GM23338 (cell line): ENCODE measurements at regions not wholly inside any gene's neighbourhood (a gene's known extent, or its start where the extent isn't known, plus 50 kb on each side); places are given as distances from the start of the nearest gene placed in this dataset.

Source experiments
- ATAC-seq: fragments of 200-7000 bp; cut with Tn5 transposase; 3 replicates; pipeline ENCODE4 v1.9.1; 2020
- DNase-seq: peaks from one replicate; pipeline ENCODE4 v3.0.0-alpha.2; 2015; ENCODE audit warnings: low spot score
- H2AFZ ChIP-seq: fragments of 200-600 bp; sonication (generic); 2 replicates; pipeline ENCODE4 v1.8.0; 2016; ENCODE audit warnings: antibody characterized with exemption, mild to moderate bottlenecking, moderate library complexity
- H3F3A ChIP-seq: fragments of 200-600 bp; sonication (generic); replicated peaks from 2 replicates; pipeline ENCODE4 v1.8.0; 2017; ENCODE audit warnings: antibody characterized with exemption, mixed run types, low read depth
- H3K27ac ChIP-seq: fragments of 200-600 bp; sonication (generic); 2 replicates; pipeline ENCODE4 v1.6.1; 2016; ENCODE audit warnings: low read depth
- H3K27me3 ChIP-seq: fragments of 200-600 bp; sonication (generic); 2 replicates; pipeline ENCODE4 v1.8.0; 2016; ENCODE audit warnings: mild to moderate bottlenecking, mixed run types, moderate library complexity; ENCODE audit not compliant: insufficient read depth
- H3K36me3 ChIP-seq: fragments of 200-600 bp; sonication (generic); 2 replicates; pipeline ENCODE4 v1.8.0; 2016; ENCODE audit warnings: mild to moderate bottlenecking; ENCODE audit not compliant: insufficient read depth
- H3K4me1 ChIP-seq: fragments of 200-600 bp; sonication (generic); 2 replicates; pipeline ENCODE4 v1.8.0; 2016; ENCODE audit warnings: mild to moderate bottlenecking, moderate library complexity; ENCODE audit not compliant: insufficient read depth
- H3K4me2 ChIP-seq: fragments of 200-600 bp; sonication (generic); 2 replicates; pipeline ENCODE4 v1.7.1; 2017; ENCODE audit warnings: mixed run types
- H3K4me3 ChIP-seq: fragments of 200-600 bp; sonication (generic); 2 replicates; pipeline ENCODE4 v1.6.1; 2016; ENCODE audit warnings: mixed run types
- H3K79me2 ChIP-seq: fragments of 200-600 bp; sonication (generic); replicated peaks from 2 replicates; pipeline ENCODE4 v1.8.0; 2017; ENCODE audit warnings: mild to moderate bottlenecking; ENCODE audit not compliant: insufficient read depth
- H3K9me2 ChIP-seq: fragments of 200-600 bp; sonication (generic); 2 replicates; pipeline ENCODE4 v1.8.0; 2017; ENCODE audit not compliant: insufficient read depth
- H4K20me1 ChIP-seq: fragments of 200-600 bp; sonication (generic); replicated peaks from 2 replicates; pipeline ENCODE4 v1.8.0; 2017; ENCODE audit warnings: mild to moderate bottlenecking; ENCODE audit not compliant: insufficient read depth
- H3K27ac Mint-ChIP-seq: 2 replicates; pipeline ENCODE4 v1.8.0; 2020; ENCODE audit warnings: inconsistent platforms, mild to moderate bottlenecking, moderate library complexity, mixed read lengths
- H3K27me3 Mint-ChIP-seq: 3 replicates; pipeline ENCODE4 v1.8.0; 2022; ENCODE audit warnings: low read depth, mild to moderate bottlenecking, moderate library complexity, mixed read lengths, inconsistent platforms; ENCODE audit not compliant: insufficient read depth, poor library complexity
- H3K36me3 Mint-ChIP-seq: 3 replicates; pipeline ENCODE4 v1.8.0; 2021; ENCODE audit warnings: low read depth, mild to moderate bottlenecking, inconsistent platforms, moderate library complexity, mixed read lengths
- H3K4me1 Mint-ChIP-seq: 3 replicates; pipeline ENCODE4 v1.8.0; 2020; ENCODE audit warnings: mild to moderate bottlenecking, inconsistent platforms, mixed read lengths
- H3K4me3 Mint-ChIP-seq: 3 replicates; pipeline ENCODE4 v1.8.0; 2021; ENCODE audit warnings: moderate library complexity, mild to moderate bottlenecking, inconsistent platforms, mixed read lengths
- H3K9me3 Mint-ChIP-seq: 3 replicates; pipeline ENCODE4 v1.8.0; 2020; ENCODE audit warnings: moderate library complexity, mild to moderate bottlenecking, inconsistent platforms, mixed read lengths
- CREB1 ChIP-seq: fragments of 250-450 bp; sonication (Bioruptor Pico); IDR thresholded peaks from 2 replicates; pipeline ENCODE4 v1.5.0; 2020; ENCODE audit warnings: low read depth, mild to moderate bottlenecking, moderate library complexity
- ETS1 ChIP-seq: IDR thresholded peaks from 2 replicates; pipeline ENCODE4 v1.6.1; 2016; ENCODE audit warnings: antibody characterized with exemption
- EZH2 ChIP-seq: fragments of 200-600 bp; sonication (generic); IDR thresholded peaks from one replicate; pipeline ENCODE4 v1.8.0; 2017; ENCODE audit warnings: antibody characterized with exemption, mild to moderate bottlenecking, low read depth; ENCODE audit not compliant: unreplicated experiment
- EZH2phosphoT487 ChIP-seq: fragments of 200-600 bp; sonication (generic); IDR thresholded peaks from one replicate; pipeline ENCODE4 v1.8.1; 2018; ENCODE audit warnings: antibody characterized with exemption; ENCODE audit not compliant: unreplicated experiment
- JUNB ChIP-seq: IDR thresholded peaks from one replicate; pipeline ENCODE4 v1.6.1; 2016; ENCODE audit warnings: antibody characterized with exemption; ENCODE audit not compliant: unreplicated experiment
- NANOG ChIP-seq: IDR thresholded peaks from 2 replicates; pipeline ENCODE4 v1.6.1; 2016; ENCODE audit warnings: antibody characterized with exemption, borderline replicate concordance
- POLR2AphosphoS5 ChIP-seq: IDR thresholded peaks from 2 replicates; pipeline ENCODE4 v1.6.1; 2016; ENCODE audit warnings: antibody characterized with exemption, low read depth
- REST ChIP-seq: IDR thresholded peaks from one replicate; pipeline ENCODE4 v1.6.1; 2018; ENCODE audit warnings: antibody characterized with exemption; ENCODE audit not compliant: unreplicated experiment
- STAT1 ChIP-seq: IDR thresholded peaks from one replicate; pipeline ENCODE4 v1.6.1; 2016; ENCODE audit warnings: antibody characterized with exemption; ENCODE audit not compliant: unreplicated experiment
- ZNF114 ChIP-seq: fragments of 250-450 bp; sonication (Bioruptor Pico); IDR thresholded peaks from 2 replicates; pipeline ENCODE4 v1.5.0; 2020; ENCODE audit warnings: mild to moderate bottlenecking, moderate library complexity
- ZNF331 ChIP-seq: fragments of 250-450 bp; sonication (Bioruptor Pico); IDR thresholded peaks from 2 replicates; pipeline ENCODE4 v1.5.0; 2020; ENCODE audit warnings: low read depth, mild to moderate bottlenecking, moderate library complexity
- TF ChIP-seq, protein P1 (sequence below), 2 experiments: fragments of 200-600 bp in 1 of 2; sonication (generic) in 1 of 2; conservative IDR thresholded peaks; 2 replicates each; pipeline versions ENCODE4 v1.5.1 to v1.6.1; 2016 to 2017; ENCODE audit warnings: antibody characterized with exemption in 2 of 2, low read depth in 2 of 2, mild to moderate bottlenecking in 2 of 2, moderate library complexity in 1 of 2
- TF ChIP-seq, protein P2 (sequence below): fragments of 250-450 bp; sonication (Bioruptor Pico); IDR thresholded peaks from 2 replicates; pipeline ENCODE4 v1.5.0; 2020; ENCODE audit warnings: mild to moderate bottlenecking, moderate library complexity

- Mint-ChIP-seq H3K36me3 (no peaks in the 10 kb centered on the region), H3K4me1 (no peaks in the 10 kb centered on the region), H3K27me3 (no peaks in the 10 kb centered on the region), H3K27ac (no peak overlapping the region), H3K4me3 (no peak overlapping the region), H3K9me3 (no peaks in the 10 kb centered on the region; the same call in 2 of the 3 replicates)
- 0 out of 2 replicates have a peak, but pooled peaks cover 4% of the 10 kb centered on the region for H3K9me2 ChIP-seq
- H3K36me3 ChIP-seq = no peaks in the 10 kb centered on the region
- ATAC-seq = no peak
- TF ChIP-seq REST = no peak
- TF ChIP-seq, protein P1, sequence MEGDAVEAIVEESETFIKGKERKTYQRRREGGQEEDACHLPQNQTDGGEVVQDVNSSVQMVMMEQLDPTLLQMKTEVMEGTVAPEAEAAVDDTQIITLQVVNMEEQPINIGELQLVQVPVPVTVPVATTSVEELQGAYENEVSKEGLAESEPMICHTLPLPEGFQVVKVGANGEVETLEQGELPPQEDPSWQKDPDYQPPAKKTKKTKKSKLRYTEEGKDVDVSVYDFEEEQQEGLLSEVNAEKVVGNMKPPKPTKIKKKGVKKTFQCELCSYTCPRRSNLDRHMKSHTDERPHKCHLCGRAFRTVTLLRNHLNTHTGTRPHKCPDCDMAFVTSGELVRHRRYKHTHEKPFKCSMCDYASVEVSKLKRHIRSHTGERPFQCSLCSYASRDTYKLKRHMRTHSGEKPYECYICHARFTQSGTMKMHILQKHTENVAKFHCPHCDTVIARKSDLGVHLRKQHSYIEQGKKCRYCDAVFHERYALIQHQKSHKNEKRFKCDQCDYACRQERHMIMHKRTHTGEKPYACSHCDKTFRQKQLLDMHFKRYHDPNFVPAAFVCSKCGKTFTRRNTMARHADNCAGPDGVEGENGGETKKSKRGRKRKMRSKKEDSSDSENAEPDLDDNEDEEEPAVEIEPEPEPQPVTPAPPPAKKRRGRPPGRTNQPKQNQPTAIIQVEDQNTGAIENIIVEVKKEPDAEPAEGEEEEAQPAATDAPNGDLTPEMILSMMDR (conservative IDR thresholded peaks at IDR 0.05; ENCODE audit: low read depth in 2 of 2) = no peak
- no peak for TF ChIP-seq ZNF114 (CRISPR knock-in tag)
- no peak for TF ChIP-seq CREB1 (CRISPR knock-in tag)
- TF ChIP-seq NANOG = no peak
- TF ChIP-seq ZNF331 = no peak
- no peak for TF ChIP-seq EZH2
- no peak for TF ChIP-seq JUNB
- no peak for TF ChIP-seq STAT1
- TF ChIP-seq ETS1 = no peak
- TF ChIP-seq EZH2phosphoT487 = no peak
- no peak for TF ChIP-seq POLR2AphosphoS5
- TF ChIP-seq, protein P2, sequence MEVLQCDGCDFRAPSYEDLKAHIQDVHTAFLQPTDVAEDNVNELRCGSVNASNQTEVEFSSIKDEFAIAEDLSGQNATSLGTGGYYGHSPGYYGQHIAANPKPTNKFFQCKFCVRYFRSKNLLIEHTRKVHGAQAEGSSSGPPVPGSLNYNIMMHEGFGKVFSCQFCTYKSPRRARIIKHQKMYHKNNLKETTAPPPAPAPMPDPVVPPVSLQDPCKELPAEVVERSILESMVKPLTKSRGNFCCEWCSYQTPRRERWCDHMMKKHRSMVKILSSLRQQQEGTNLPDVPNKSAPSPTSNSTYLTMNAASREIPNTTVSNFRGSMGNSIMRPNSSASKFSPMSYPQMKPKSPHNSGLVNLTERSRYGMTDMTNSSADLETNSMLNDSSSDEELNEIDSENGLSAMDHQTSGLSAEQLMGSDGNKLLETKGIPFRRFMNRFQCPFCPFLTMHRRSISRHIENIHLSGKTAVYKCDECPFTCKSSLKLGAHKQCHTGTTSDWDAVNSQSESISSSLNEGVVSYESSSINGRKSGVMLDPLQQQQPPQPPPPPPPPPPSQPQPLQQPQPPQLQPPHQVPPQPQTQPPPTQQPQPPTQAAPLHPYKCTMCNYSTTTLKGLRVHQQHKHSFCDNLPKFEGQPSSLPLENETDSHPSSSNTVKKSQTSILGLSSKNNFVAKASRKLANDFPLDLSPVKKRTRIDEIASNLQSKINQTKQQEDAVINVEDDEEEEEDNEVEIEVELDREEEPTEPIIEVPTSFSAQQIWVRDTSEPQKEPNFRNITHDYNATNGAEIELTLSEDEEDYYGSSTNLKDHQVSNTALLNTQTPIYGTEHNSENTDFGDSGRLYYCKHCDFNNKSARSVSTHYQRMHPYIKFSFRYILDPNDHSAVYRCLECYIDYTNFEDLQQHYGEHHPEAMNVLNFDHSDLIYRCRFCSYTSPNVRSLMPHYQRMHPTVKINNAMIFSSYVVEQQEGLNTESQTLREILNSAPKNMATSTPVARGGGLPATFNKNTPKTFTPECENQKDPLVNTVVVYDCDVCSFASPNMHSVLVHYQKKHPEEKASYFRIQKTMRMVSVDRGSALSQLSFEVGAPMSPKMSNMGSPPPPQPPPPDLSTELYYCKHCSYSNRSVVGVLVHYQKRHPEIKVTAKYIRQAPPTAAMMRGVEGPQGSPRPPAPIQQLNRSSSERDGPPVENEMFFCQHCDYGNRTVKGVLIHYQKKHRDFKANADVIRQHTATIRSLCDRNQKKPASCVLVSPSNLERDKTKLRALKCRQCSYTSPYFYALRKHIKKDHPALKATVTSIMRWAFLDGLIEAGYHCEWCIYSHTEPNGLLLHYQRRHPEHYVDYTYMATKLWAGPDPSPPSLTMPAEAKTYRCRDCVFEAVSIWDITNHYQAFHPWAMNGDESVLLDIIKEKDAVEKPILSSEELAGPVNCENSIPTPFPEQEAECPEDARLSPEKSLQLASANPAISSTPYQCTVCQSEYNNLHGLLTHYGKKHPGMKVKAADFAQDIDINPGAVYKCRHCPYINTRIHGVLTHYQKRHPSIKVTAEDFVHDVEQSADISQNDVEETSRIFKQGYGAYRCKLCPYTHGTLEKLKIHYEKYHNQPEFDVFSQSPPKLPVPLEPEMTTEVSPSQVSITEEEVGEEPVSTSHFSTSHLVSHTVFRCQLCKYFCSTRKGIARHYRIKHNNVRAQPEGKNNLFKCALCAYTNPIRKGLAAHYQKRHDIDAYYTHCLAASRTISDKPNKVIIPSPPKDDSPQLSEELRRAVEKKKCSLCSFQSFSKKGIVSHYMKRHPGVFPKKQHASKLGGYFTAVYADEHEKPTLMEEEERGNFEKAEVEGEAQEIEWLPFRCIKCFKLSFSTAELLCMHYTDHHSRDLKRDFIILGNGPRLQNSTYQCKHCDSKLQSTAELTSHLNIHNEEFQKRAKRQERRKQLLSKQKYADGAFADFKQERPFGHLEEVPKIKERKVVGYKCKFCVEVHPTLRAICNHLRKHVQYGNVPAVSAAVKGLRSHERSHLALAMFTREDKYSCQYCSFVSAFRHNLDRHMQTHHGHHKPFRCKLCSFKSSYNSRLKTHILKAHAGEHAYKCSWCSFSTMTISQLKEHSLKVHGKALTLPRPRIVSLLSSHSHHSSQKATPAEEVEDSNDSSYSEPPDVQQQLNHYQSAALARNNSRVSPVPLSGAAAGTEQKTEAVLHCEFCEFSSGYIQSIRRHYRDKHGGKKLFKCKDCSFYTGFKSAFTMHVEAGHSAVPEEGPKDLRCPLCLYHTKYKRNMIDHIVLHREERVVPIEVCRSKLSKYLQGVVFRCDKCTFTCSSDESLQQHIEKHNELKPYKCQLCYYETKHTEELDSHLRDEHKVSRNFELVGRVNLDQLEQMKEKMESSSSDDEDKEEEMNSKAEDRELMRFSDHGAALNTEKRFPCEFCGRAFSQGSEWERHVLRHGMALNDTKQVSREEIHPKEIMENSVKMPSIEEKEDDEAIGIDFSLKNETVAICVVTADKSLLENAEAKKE (CRISPR knock-in tag) = no peak
- H3F3A ChIP-seq = no peaks in the 10 kb centered on the region
- H4K20me1 ChIP-seq = no peaks in the 10 kb centered on the region
- no peak for DNase-seq
- H3K4me2 ChIP-seq = no peak overlapping the region
- no peak overlapping the region for H3K4me3 ChIP-seq
- no peak overlapping the region for H2AFZ ChIP-seq
- no peaks in the 10 kb centered on the region for H3K4me1 ChIP-seq
- H3K79me2 ChIP-seq = no peaks in the 10 kb centered on the region
- no peak overlapping the region for H3K27ac ChIP-seq
- no peaks in the 10 kb centered on the region for H3K27me3 ChIP-seq
These were observed 89.9 kb upstream of the TCF21 start for GRCh38 chr6:133799043-133799442.
